Gastroesophageal sphincter (tissue), 3 donors: ENCODE measurements at regions not wholly inside any gene's neighbourhood (a gene's known extent, or its start where the extent isn't known, plus 50 kb on each side); places are given as distances from the start of the nearest gene placed in this dataset.

Experiments used
- EP300 ChIP-seq: sonication (generic); formaldehyde crosslinking; IDR thresholded peaks from one replicate; pipeline ENCODE4 v1.6.1; 2017; ENCODE audit warnings: antibody characterized with exemption, mild to moderate bottlenecking
- POLR2A ChIP-seq, 2 donors: fragments of 450-650 bp; IDR thresholded peaks; one replicate each; pipeline ENCODE4 v1.6.1; 2017; ENCODE audit warnings: antibody characterized with exemption in 2 of 2, mild to moderate bottlenecking in 2 of 2, moderate library complexity in 1 of 2
- TF ChIP-seq, protein P1 (sequence below), 4 experiments: fragments of 200-600 bp in 2 of 4; fragments of 450-650 bp in 2 of 4; sonication (generic) in 1 of 4; IDR thresholded peaks; one replicate each; pipeline ENCODE4 v1.5.1; 2017 to 2019; ENCODE audit warnings: antibody characterized with exemption in 4 of 4, mild to moderate bottlenecking in 2 of 4, moderate library complexity in 2 of 4

DNA sequence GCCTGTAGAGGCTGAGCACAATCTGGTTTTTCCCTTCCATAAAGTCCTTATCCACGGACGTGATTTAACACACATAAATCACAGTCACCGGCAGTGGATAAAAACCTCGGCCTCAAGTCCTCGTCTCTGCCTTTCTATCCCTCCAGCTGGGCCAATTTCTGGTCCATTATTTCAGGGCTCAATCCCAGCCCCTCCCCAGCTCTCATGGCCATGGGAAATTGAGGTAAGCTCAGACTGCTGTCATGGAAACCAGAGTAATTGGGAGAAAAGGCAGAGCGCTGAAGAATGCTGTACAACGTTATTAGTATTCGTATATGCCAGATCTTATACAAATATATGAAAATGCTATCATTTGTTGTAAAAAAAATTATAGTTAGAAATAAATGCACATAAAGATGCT, 86.2 kb upstream of the USP29 start:
- TF ChIP-seq, protein P1, sequence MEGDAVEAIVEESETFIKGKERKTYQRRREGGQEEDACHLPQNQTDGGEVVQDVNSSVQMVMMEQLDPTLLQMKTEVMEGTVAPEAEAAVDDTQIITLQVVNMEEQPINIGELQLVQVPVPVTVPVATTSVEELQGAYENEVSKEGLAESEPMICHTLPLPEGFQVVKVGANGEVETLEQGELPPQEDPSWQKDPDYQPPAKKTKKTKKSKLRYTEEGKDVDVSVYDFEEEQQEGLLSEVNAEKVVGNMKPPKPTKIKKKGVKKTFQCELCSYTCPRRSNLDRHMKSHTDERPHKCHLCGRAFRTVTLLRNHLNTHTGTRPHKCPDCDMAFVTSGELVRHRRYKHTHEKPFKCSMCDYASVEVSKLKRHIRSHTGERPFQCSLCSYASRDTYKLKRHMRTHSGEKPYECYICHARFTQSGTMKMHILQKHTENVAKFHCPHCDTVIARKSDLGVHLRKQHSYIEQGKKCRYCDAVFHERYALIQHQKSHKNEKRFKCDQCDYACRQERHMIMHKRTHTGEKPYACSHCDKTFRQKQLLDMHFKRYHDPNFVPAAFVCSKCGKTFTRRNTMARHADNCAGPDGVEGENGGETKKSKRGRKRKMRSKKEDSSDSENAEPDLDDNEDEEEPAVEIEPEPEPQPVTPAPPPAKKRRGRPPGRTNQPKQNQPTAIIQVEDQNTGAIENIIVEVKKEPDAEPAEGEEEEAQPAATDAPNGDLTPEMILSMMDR (IDR thresholded peaks at IDR 0.05) = no peak
- no peak for TF ChIP-seq POLR2A (IDR thresholded peaks at IDR 0.05)
- TF ChIP-seq EP300 = no peak
